ENCODE measurements at regions not wholly inside any gene's neighbourhood (a gene's known extent, or its start where the extent isn't known, plus 50 kb on each side); places are given as distances from the start of the nearest gene placed in this dataset.

GRCh38 chr22:27477171-27477570 lies 324.4 kb downstream of the MN1 start:
- no peak overlapping the region for H3K4me3 Mint-ChIP-seq
- Histone ChIP-seq H3K27ac (ENCODE audit: low read depth, low read length) (no peak overlapping the region), H3K9me3 (ENCODE audit: control insufficient read depth in 2 of 3, low read length in 3 of 3) (no peaks in the 10 kb centered on the region), H3K4me3 (ENCODE audit: low read length) (no peak overlapping the region), H3K27me3 (ENCODE audit: control insufficient read depth in 2 of 2, insufficient read depth in 2 of 2, low read length in 2 of 2) (no peaks in the 10 kb centered on the region), H3K36me3 (ENCODE audit: control insufficient read depth in 2 of 3, insufficient read depth in 3 of 3, low read length in 3 of 3) (no peaks in the 10 kb centered on the region), H3K4me1 (ENCODE audit: control insufficient read depth in 2 of 2, insufficient read depth in 2 of 2, low read length in 2 of 2) (no peaks in the 10 kb centered on the region)
- ATAC-seq, result no peak
- intact Hi-C loops (cut with micrococcal nuclease), result no loop called here
- DNase-seq, result no peak
- ChIA-PET POLR2A (no interaction called here), CTCF (no interaction called here)
- no peak overlapping the region for H3K27ac Mint-ChIP-seq
- H3K9me3 Mint-ChIP-seq, result peaks cover 0 to 3% (median 0%) of the 10 kb centered on the region in 11 donors
- peaks cover 0 to under 1% (median 0%) of the 10 kb centered on the region in 5 donors for H3K27me3 Mint-ChIP-seq
- no peaks in the 10 kb centered on the region for H3K36me3 Mint-ChIP-seq
- H3K4me1 Mint-ChIP-seq, result no peaks in the 10 kb centered on the region

- Mint-ChIP-seq H3K4me3 (no peak overlapping the region), H3K27me3 (peaks cover 0 to 18% (median 4%) of the 10 kb centered on the region in 5 donors), H3K9me3 (peaks cover 0 to 3% (median 0%) of the 10 kb centered on the region in 11 donors), H3K4me1 (peaks cover 0 to 1% (median 0%) of the 10 kb centered on the region in 7 donors), H3K36me3 (no peaks in the 10 kb centered on the region), H3K27ac (no peak overlapping the region)
- no peak overlapping the region for H3K4me3 ChIP-seq (ENCODE audit: low read length)
- ATAC-seq (no peak), DNase-seq (no peak)
- no peaks in the 10 kb centered on the region for H3K4me1 ChIP-seq (ENCODE audit: control insufficient read depth in 2 of 2, insufficient read depth in 2 of 2, low read length in 2 of 2)
- H3K36me3 ChIP-seq (ENCODE audit: control insufficient read depth in 2 of 3, insufficient read depth in 3 of 3, low read length in 3 of 3), result no peaks in the 10 kb centered on the region
- intact Hi-C loops (cut with micrococcal nuclease), result no loop called here
- ChIA-PET POLR2A (no interaction called here), CTCF (no interaction called here)
- H3K27me3 ChIP-seq (ENCODE audit: control insufficient read depth in 2 of 2, insufficient read depth in 2 of 2, low read length in 2 of 2), result no peaks in the 10 kb centered on the region
- no peak overlapping the region for H3K27ac ChIP-seq (ENCODE audit: low read depth, low read length)
- H3K9me3 ChIP-seq (ENCODE audit: control insufficient read depth in 2 of 3, low read length in 3 of 3), result no peaks in the 10 kb centered on the region
Measured at GRCh38 chr22:27480487-27480886, 321.1 kb downstream of the MN1 start.

DNA sequence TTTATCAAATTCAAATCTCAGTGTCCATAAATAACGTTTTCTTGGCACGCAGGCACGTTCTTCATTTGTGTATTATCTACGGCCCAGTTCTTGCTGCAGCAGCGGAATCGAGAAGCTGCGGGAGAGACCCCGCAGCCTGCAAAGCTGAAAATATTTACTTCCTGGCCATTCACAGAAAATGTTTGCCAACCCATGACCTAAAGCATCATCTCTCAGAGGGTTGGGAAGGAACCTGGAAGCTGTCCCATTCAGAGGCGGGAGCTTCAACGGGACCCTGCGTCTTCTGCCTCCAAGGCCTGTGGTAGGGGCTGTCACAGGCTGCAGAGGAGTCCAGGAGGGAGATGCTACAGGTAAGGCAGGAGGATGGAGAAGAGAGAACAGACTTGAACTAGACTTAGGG lies 319.2 kb downstream of the MN1 start:
- no peak for ATAC-seq
- no peaks in the 10 kb centered on the region for H3K27me3 ChIP-seq (ENCODE audit: control insufficient read depth in 2 of 2, insufficient read depth in 2 of 2, low read length in 2 of 2)
- no peaks in the 10 kb centered on the region for H3K9me3 ChIP-seq (ENCODE audit: control insufficient read depth in 2 of 3, low read length in 3 of 3)
- H3K4me1 ChIP-seq (ENCODE audit: control insufficient read depth in 2 of 2, insufficient read depth in 2 of 2, low read length in 2 of 2), result no peaks in the 10 kb centered on the region
- intact Hi-C loops (cut with micrococcal nuclease), result no loop called here
- ChIA-PET POLR2A (no interaction called here), CTCF (no interaction called here)
- no peaks in the 10 kb centered on the region for H3K36me3 Mint-ChIP-seq
- peaks cover 0 to 1% (median 0%) of the 10 kb centered on the region in 7 donors for H3K4me1 Mint-ChIP-seq
- H3K4me3 ChIP-seq (ENCODE audit: low read length), result no peak overlapping the region
- peaks cover 0 to 21% (median 9%) of the 10 kb centered on the region in 5 donors for H3K27me3 Mint-ChIP-seq
- no peak overlapping the region for H3K27ac ChIP-seq (ENCODE audit: low read depth, low read length)
- no peak overlapping the region for H3K4me3 Mint-ChIP-seq
- H3K9me3 Mint-ChIP-seq, result peaks cover 0 to 3% (median 0%) of the 10 kb centered on the region in 11 donors
- H3K36me3 ChIP-seq (ENCODE audit: control insufficient read depth in 2 of 3, insufficient read depth in 3 of 3, low read length in 3 of 3), result no peaks in the 10 kb centered on the region
- no peak overlapping the region for H3K27ac Mint-ChIP-seq
- DNase-seq, result no peak

DNA sequence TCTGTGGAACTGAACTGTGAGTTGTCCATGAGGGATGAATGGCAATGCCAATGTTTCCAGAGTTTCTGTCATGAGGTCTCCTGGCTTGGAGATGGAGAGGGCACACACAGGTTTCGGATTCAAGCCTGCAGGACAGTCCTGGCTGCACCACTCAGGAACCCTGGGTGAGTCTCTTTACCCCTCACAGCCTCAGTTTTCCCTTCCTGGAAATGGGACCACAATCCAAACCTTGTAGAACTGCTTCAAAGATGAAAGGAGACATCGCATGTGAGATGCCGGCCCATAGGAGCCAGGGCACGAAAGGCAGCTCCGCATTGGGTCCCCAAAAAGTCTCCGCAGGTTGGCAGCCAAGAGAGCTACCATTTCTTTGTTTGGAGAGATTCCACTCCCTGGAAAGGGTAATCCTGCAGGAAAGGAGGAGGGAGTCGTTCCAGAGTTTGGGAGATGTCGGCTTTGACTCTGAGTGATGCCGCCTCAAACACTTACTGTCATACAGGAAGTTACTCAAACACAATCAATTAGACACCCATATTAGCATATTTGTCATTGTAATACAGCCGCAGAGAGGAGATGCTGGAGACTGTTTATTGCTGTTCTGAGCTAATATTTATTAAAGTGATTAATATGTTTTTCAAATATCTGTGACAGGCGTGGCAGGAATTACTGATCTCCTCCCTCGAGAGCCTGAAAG lies 318.3 kb downstream of the MN1 start:
- H3K4me1 ChIP-seq (ENCODE audit: control insufficient read depth in 2 of 2, insufficient read depth in 2 of 2, low read length in 2 of 2), result no peaks in the 10 kb centered on the region
- H3K27me3 Mint-ChIP-seq, result peaks cover 0 to 26% (median 14%) of the 10 kb centered on the region in 5 donors
- CTCF ChIA-PET, result no interaction called here
- no peak overlapping the region for H3K27ac ChIP-seq (ENCODE audit: low read depth, low read length)
- H3K9me3 Mint-ChIP-seq, result peaks cover 0 to 1% (median 0%) of the 10 kb centered on the region in 11 donors
- intact Hi-C loops (cut with micrococcal nuclease), result no loop called here
- H3K36me3 ChIP-seq (ENCODE audit: control insufficient read depth in 2 of 3, insufficient read depth in 3 of 3, low read length in 3 of 3), result no peaks in the 10 kb centered on the region
- H3K27me3 ChIP-seq (ENCODE audit: control insufficient read depth in 2 of 2, insufficient read depth in 2 of 2, low read length in 2 of 2), result no peaks in the 10 kb centered on the region
- H3K9me3 ChIP-seq (ENCODE audit: control insufficient read depth in 2 of 3, low read length in 3 of 3), result no peaks in the 10 kb centered on the region
- POLR2A ChIA-PET, result no interaction called here
- H3K27ac Mint-ChIP-seq, result no peak overlapping the region
- no peaks in the 10 kb centered on the region for H3K36me3 Mint-ChIP-seq
- DNase-seq, result no peak
- peaks cover 0 to 1% (median 0%) of the 10 kb centered on the region in 7 donors for H3K4me1 Mint-ChIP-seq
- H3K4me3 ChIP-seq (ENCODE audit: low read length), result no peak overlapping the region
- no peak for ATAC-seq
- no peak overlapping the region for H3K4me3 Mint-ChIP-seq

DNA sequence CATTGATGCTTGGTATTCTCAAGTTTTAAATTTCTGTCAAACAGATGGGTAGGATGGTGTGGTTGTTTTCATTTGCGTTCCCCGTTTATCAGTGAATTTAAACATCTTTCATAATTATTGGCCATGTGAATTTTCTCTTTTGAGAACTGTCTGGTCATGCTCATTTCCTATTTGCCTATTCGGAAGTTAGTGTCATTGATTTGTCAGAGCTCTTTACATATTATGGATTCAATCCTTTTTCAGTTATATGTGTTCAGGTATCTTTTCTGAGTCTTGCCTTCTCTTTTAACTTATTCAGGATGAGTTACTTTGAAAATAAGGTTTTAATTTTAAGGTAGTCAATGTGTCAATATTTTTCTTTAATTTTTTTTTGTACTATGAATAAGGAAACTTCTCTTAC lies 315.7 kb downstream of the MN1 start:
- ChIA-PET CTCF (no interaction called here), POLR2A (no interaction called here)
- Histone ChIP-seq H3K36me3 (ENCODE audit: control insufficient read depth in 2 of 3, insufficient read depth in 3 of 3, low read length in 3 of 3) (no peaks in the 10 kb centered on the region), H3K4me1 (ENCODE audit: control insufficient read depth in 2 of 2, insufficient read depth in 2 of 2, low read length in 2 of 2) (no peaks in the 10 kb centered on the region), H3K4me3 (ENCODE audit: low read length) (no peak overlapping the region), H3K27ac (ENCODE audit: low read depth, low read length) (no peak overlapping the region), H3K9me3 (ENCODE audit: control insufficient read depth in 2 of 3, low read length in 3 of 3) (no peaks in the 10 kb centered on the region), H3K27me3 (ENCODE audit: control insufficient read depth in 2 of 2, insufficient read depth in 2 of 2, low read length in 2 of 2) (no peaks in the 10 kb centered on the region)
- H3K9me3 Mint-ChIP-seq, result peaks cover 0 to 1% (median 0%) of the 10 kb centered on the region in 11 donors
- no peak for ATAC-seq
- DNase-seq, result no peak
- H3K27ac Mint-ChIP-seq, result no peak overlapping the region
- no peaks in the 10 kb centered on the region for H3K36me3 Mint-ChIP-seq
- peaks cover 0 to 30% (median 14%) of the 10 kb centered on the region in 5 donors for H3K27me3 Mint-ChIP-seq
- no peak overlapping the region for H3K4me3 Mint-ChIP-seq
- H3K4me1 Mint-ChIP-seq, result peaks cover 0 to 1% (median 0%) of the 10 kb centered on the region in 7 donors
- intact Hi-C loops (cut with micrococcal nuclease), result no loop called here

GRCh38 chr22:27487600-27488452 lies 313.7 kb downstream of the MN1 start:
- H3K9me3 ChIP-seq (ENCODE audit: control insufficient read depth in 2 of 3, low read length in 3 of 3), result no peaks in the 10 kb centered on the region
- peaks cover 0 to 2% (median 0%) of the 10 kb centered on the region in 7 donors for H3K4me1 Mint-ChIP-seq
- no peak overlapping the region for H3K27ac ChIP-seq (ENCODE audit: low read depth, low read length)
- no peaks in the 10 kb centered on the region for H3K27me3 ChIP-seq (ENCODE audit: control insufficient read depth in 2 of 2, insufficient read depth in 2 of 2, low read length in 2 of 2)
- H3K36me3 ChIP-seq (ENCODE audit: control insufficient read depth in 2 of 3, insufficient read depth in 3 of 3, low read length in 3 of 3), result no peaks in the 10 kb centered on the region
- ATAC-seq (no peak), DNase-seq (no peak)
- ChIA-PET CTCF (no interaction called here), POLR2A (no interaction called here)
- H3K27me3 Mint-ChIP-seq, result peaks cover 0 to 22% (median 14%) of the 10 kb centered on the region in 5 donors
- peaks cover 1 to 18% (median 8%) of the 10 kb centered on the region in 11 donors for H3K9me3 Mint-ChIP-seq
- no peak overlapping the region for H3K4me3 Mint-ChIP-seq
- H3K4me3 ChIP-seq (ENCODE audit: low read length), result no peak overlapping the region
- peaks cover 0 to 12% (median under 1%) of the 10 kb centered on the region in 5 donors for H3K36me3 Mint-ChIP-seq
- intact Hi-C loops (cut with micrococcal nuclease), result no loop called here
- H3K27ac Mint-ChIP-seq, result no peak overlapping the region
- no peaks in the 10 kb centered on the region for H3K4me1 ChIP-seq (ENCODE audit: control insufficient read depth in 2 of 2, insufficient read depth in 2 of 2, low read length in 2 of 2)

Measured in naive thymus-derived CD4-positive, alpha-beta T cell (primary cell).